PC-3 (cell line): ENCODE measurements at regions not wholly inside any gene's neighbourhood (a gene's known extent, or its start where the extent isn't known, plus 50 kb on each side); places are given as distances from the start of the nearest gene placed in this dataset.

Experiments
- ATAC-seq: fragments of 200-7000 bp; cut with Tn5 transposase; 2 replicates; pipeline ENCODE4 v1.9.1; 2020; ENCODE audit warnings: mild to moderate bottlenecking, moderate library complexity
- BruUV-seq: library from RNA; stranded (reverse); fragments of 400-500 nt; replicated peaks from 2 replicates; lab custom pipeline; 2021; lab: Mats Ljungman, UMichigan
- CTCF ChIA-PET: fragments of 300-600 bp; sonication (Branson Sonifier 250); formaldehyde crosslinking; loops from one replicate; lab custom pipeline; 2022; ENCODE audit warnings: antibody characterized with exemption; lab: Charles Lee
- POLR2A ChIA-PET: fragments of 300-600 bp; sonication (Branson Sonifier 250); formaldehyde crosslinking; loops from one replicate; lab custom pipeline; 2022; ENCODE audit warnings: antibody characterized with exemption; ENCODE audit not compliant: unreplicated experiment; lab: Charles Lee
- DNase-seq: peaks from one replicate; pipeline ENCODE4 v3.0.0-alpha.2; 2015
- H2AFZ ChIP-seq: fragments of 300-600 bp; sonication (generic); 2 replicates; pipeline ENCODE4 v1.6.0; 2016; ENCODE audit warnings: antibody characterized with exemption, low read length
- H3F3A ChIP-seq: fragments of 300-600 bp; sonication (generic); one replicate; pipeline ENCODE4 v1.6.0; 2017; ENCODE audit warnings: antibody characterized with exemption, low read length, control low read depth, mild to moderate bottlenecking; ENCODE audit not compliant: unreplicated experiment
- H3K27ac ChIP-seq: fragments of 300-600 bp; sonication (generic); 2 replicates; pipeline ENCODE4 v1.5.1; 2016; ENCODE audit warnings: mild to moderate bottlenecking, low read length
- H3K27me3 ChIP-seq: fragments of 300-600 bp; sonication (generic); 2 replicates; pipeline ENCODE4 v1.6.1; 2016; ENCODE audit warnings: low read length, mixed read lengths
- H3K36me3 ChIP-seq: fragments of 300-600 bp; sonication (generic); 2 replicates; pipeline ENCODE4 v1.6.1; 2016; ENCODE audit warnings: low read depth, mixed run types, low read length, mixed read lengths
- H3K4me1 ChIP-seq: fragments of 300-600 bp; sonication (generic); 2 replicates; pipeline ENCODE4 v1.5.1; 2016; ENCODE audit warnings: low read length; ENCODE audit not compliant: insufficient read depth
- H3K4me2 ChIP-seq: fragments of 300-600 bp; sonication (generic); 2 replicates; pipeline ENCODE4 v1.6.0; 2016; ENCODE audit warnings: low read length
- H3K4me3 ChIP-seq: fragments of 300-600 bp; sonication (generic); 2 replicates; pipeline ENCODE4 v1.5.1; 2016; ENCODE audit warnings: mild to moderate bottlenecking, low read length, mixed read lengths
- H3K79me2 ChIP-seq: fragments of 300-600 bp; sonication (generic); 2 replicates; pipeline ENCODE4 v1.6.1; 2017; ENCODE audit warnings: low read length, mixed read lengths
- H3K9ac ChIP-seq: fragments of 300-600 bp; sonication (generic); 2 replicates; pipeline ENCODE4 v1.6.0; 2016; ENCODE audit warnings: mild to moderate bottlenecking, low read length
- H3K9me2 ChIP-seq: fragments of 300-600 bp; sonication (generic); replicated peaks from 2 replicates; pipeline ENCODE4 v1.6.1; 2016; ENCODE audit warnings: mixed run types, low read length, mixed read lengths
- H3K9me3 ChIP-seq: fragments of 300-600 bp; sonication (generic); 2 replicates; pipeline ENCODE4 v1.6.1; 2016; ENCODE audit warnings: low read length, mixed read lengths
- H4K20me1 ChIP-seq: fragments of 300-600 bp; sonication (generic); 2 replicates; pipeline ENCODE4 v1.6.1; 2016; ENCODE audit warnings: low read length, mixed read lengths
- CTCF ChIP-seq: fragments of 300-600 bp; sonication (generic); conservative IDR thresholded peaks from 2 replicates; pipeline ENCODE4 v1.5.1; 2017; ENCODE audit warnings: antibody characterized with exemption, low read depth, mild to moderate bottlenecking, low read length
- EZH2 ChIP-seq: fragments of 300-600 bp; sonication (generic); IDR thresholded peaks from one replicate; pipeline ENCODE4 v1.6.1; 2017; ENCODE audit warnings: antibody characterized with exemption, mild to moderate bottlenecking, low read length; ENCODE audit not compliant: unreplicated experiment
- EZH2phosphoT487 ChIP-seq: fragments of 300-600 bp; sonication (generic); IDR thresholded peaks from 2 replicates; pipeline ENCODE4 v1.6.1; 2018; ENCODE audit warnings: mild to moderate bottlenecking, antibody characterized with exemption, low read length, borderline replicate concordance
- intact Hi-C: fragments of 100-400 bp; cut with micrococcal nuclease; formaldehyde crosslinking; loops from 2 replicates; pipeline ENCODE4 v1.9.0; 2023

GRCh38 chr1:101293461-101294051 lies 56.7 kb downstream of the S1PR1 start:
- Histone ChIP-seq H3K79me2 (no peaks in the 10 kb centered on the region), H3K4me2 (peak overlapping the region; percentile 36), H3K27me3 (no peaks in the 10 kb centered on the region), H3K9me2 (no peaks in the 10 kb centered on the region), H3K9ac (no peak overlapping the region), H3K4me1 (peaks cover 42% of the 10 kb centered on the region), H3K9me3 (no peaks in the 10 kb centered on the region), H3K27ac (peak overlapping the region; percentile 55), H4K20me1 (no peaks in the 10 kb centered on the region), H3K36me3 (no peaks in the 10 kb centered on the region), H3K4me3 (no peak overlapping the region), H2AFZ (no peak overlapping the region), H3F3A (no peaks in the 10 kb centered on the region)
- no TSS peak for BruUV-seq
- ChIA-PET POLR2A (no interaction called here), CTCF (interaction anchor here (0.6 kb wide), 1 partner anchor 343 kb away, joined by 3 read pairs; no protein-coding TSS in a partner anchor)
- TF ChIP-seq EZH2phosphoT487 (no peak), CTCF (no peak), EZH2 (no peak)
- ATAC-seq = no peak
- DNase-seq = peak; percentile 64
- intact Hi-C loops = no loop called here

- H3K27me3 ChIP-seq = no peaks in the 10 kb centered on the region
- ATAC-seq (no peak), DNase-seq (peak; percentile 69)
- H3K27ac ChIP-seq = no peak overlapping the region
- no peak overlapping the region for H3K4me3 ChIP-seq
- H3K9ac ChIP-seq = no peak overlapping the region
- BruUV-seq = no TSS peak
- H3K4me1 ChIP-seq = peaks cover 38% of the 10 kb centered on the region
- intact Hi-C loops = no loop called here
- H3F3A ChIP-seq = no peaks in the 10 kb centered on the region
- H3K4me2 ChIP-seq = peak overlapping the region; percentile 16; the same call in 1 of the 2 replicates
- H2AFZ ChIP-seq = no peak overlapping the region
- no peaks in the 10 kb centered on the region for H3K9me3 ChIP-seq
- H3K36me3 ChIP-seq = no peaks in the 10 kb centered on the region
- ChIA-PET CTCF (no interaction called here), POLR2A (no interaction called here)
- no peaks in the 10 kb centered on the region for H3K79me2 ChIP-seq
- H3K9me2 ChIP-seq = no peaks in the 10 kb centered on the region
- TF ChIP-seq EZH2phosphoT487 (no peak), CTCF (no peak), EZH2 (no peak)
- H4K20me1 ChIP-seq = no peaks in the 10 kb centered on the region
These were observed 58.4 kb downstream of the S1PR1 start for GRCh38 chr1:101295209-101295608.

DNA sequence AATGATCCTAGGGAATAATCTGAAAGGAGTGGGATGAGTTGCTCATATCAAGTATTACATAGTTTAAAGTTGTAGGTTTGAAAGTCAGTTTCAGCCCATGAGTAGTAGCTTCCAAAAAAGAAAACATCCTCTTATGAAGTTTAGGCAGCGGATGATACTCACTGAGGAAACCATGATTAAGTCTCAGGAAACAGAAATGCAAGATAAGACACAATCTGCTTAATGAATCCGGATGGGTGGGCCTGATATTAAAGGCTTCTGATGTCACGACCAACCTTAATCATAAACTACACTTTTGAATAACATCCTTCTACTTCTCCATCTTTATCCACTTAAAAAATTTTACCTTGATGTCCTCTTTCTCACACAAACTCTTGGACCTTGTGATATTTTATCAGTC lies 61.8 kb downstream of the S1PR1 start:
- Histone ChIP-seq H3K27me3 (no peaks in the 10 kb centered on the region), H3K9me2 (no peaks in the 10 kb centered on the region), H3K9me3 (no peaks in the 10 kb centered on the region), H4K20me1 (no peaks in the 10 kb centered on the region), H3K79me2 (no peaks in the 10 kb centered on the region), H3K27ac (no peak overlapping the region), H3K4me2 (no peak overlapping the region), H3K4me3 (no peak overlapping the region), H3K4me1 (peaks cover 20% of the 10 kb centered on the region), H2AFZ (no peak overlapping the region), H3K36me3 (no peaks in the 10 kb centered on the region), H3F3A (no peaks in the 10 kb centered on the region), H3K9ac (no peak overlapping the region)
- CTCF ChIA-PET = interaction anchor here (1.1 kb wide), 1 partner anchor 11 kb away, joined by 3 read pairs; no protein-coding TSS in a partner anchor
- POLR2A ChIA-PET = no interaction called here
- no TSS peak for BruUV-seq
- TF ChIP-seq CTCF = no peak
- no peak for TF ChIP-seq EZH2phosphoT487
- no peak for TF ChIP-seq EZH2
- intact Hi-C loops = no loop called here
- no peak for DNase-seq
- no peak for ATAC-seq
